ENCODE measurements at regions not wholly inside any gene's neighbourhood (a gene's known extent, or its start where the extent isn't known, plus 50 kb on each side); places are given as distances from the start of the nearest gene placed in this dataset.

DNA sequence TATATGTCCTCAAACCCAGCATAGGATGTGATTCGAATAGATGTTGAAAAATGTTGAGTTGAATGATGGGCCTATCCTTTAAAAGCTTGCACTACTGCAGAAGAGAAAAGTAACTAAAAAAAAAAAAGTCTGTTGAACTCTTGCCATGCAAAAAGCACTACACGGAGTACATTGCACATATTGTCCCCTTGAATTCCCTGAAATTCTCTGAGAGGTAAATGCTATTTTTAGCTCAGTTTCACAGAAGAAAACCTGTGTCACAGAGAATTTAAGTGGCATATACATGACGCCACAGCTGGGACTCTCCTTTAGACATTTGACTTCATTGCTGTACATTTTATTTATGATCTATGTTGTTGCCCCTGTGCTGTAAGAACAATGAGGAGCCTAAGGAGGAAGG lies 583.8 kb downstream of the SOX6 start:
- FAIRE-seq (no peak), DNase-seq (ENCODE audit: insufficient read length, low spot score) (no peak)
- TF ChIP-seq, protein P1, sequence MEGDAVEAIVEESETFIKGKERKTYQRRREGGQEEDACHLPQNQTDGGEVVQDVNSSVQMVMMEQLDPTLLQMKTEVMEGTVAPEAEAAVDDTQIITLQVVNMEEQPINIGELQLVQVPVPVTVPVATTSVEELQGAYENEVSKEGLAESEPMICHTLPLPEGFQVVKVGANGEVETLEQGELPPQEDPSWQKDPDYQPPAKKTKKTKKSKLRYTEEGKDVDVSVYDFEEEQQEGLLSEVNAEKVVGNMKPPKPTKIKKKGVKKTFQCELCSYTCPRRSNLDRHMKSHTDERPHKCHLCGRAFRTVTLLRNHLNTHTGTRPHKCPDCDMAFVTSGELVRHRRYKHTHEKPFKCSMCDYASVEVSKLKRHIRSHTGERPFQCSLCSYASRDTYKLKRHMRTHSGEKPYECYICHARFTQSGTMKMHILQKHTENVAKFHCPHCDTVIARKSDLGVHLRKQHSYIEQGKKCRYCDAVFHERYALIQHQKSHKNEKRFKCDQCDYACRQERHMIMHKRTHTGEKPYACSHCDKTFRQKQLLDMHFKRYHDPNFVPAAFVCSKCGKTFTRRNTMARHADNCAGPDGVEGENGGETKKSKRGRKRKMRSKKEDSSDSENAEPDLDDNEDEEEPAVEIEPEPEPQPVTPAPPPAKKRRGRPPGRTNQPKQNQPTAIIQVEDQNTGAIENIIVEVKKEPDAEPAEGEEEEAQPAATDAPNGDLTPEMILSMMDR (IDR thresholded peaks at IDR 0.05; ENCODE audit: insufficient read depth, missing control alignments): no peak

DNA sequence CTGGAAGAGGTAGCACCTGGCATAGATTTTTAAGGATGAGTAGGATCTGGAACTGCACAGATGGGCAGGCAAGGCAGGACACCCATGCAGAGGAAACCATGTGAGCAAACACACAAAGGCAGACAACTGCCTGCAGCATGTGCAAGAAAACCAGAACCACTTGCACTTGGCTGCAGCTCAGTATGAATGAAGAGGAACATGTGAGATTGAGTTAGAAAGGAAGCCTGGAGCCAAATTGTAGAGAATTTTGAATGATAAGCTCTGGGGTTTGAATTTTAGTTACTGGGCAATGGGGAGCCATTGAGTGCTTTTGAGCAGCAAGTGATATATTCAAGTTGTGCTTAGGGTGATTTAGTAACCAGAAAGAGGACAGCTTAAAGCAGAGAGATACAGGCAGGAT lies 583.4 kb downstream of the SOX6 start:
- TF ChIP-seq, protein P1 (IDR thresholded peaks at IDR 0.05; ENCODE audit: insufficient read depth, missing control alignments): no peak
- no peak for FAIRE-seq
- no peak for DNase-seq (ENCODE audit: insufficient read length, low spot score)

DNA sequence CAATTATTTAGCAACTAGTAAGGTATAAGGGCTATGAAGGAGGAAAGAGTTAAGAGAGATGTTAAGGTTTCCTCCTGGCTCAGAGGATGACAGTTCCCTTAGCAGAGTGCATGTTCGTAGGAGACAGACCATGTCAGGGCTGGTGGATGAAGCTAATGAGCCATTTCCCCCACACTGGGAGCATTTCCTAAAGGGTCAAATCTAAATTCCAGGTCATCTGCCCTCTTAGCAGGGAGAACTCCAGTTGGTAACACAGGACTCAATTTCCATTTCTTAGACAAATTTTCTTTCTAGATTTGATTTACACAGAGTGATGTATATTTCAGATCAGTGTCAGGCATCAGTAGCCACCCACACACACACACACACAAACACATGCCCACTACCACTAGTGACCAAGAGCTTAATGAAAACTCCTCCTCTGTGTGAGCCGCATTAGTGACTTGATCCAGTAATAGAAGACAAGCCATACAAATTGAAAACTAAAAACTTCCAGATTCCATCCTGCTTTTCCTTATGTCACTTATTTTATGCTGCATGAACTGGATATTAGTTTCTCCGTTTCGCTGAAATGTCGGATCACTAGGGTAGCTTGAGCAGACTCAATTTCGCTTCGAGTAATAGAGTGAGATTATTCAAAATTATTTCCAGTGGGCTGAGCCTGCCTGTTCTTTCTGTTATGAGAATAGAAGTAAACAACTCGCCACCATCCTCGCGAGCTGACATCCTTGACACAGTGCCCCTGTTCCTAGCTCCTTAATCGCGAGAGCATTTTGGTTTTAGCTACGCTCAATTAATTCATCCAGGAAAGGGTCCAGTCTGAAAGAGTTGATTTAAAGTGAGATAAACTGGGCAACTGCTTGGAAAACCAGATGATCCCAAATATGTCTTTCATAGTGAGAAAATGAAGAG lies 582.6 kb downstream of the SOX6 start:
- DNase-seq (ENCODE audit: insufficient read length, low spot score): no peak
- no peak for FAIRE-seq
- TF ChIP-seq, protein P1 (IDR thresholded peaks at IDR 0.05; ENCODE audit: insufficient read depth, missing control alignments): no peak

DNA sequence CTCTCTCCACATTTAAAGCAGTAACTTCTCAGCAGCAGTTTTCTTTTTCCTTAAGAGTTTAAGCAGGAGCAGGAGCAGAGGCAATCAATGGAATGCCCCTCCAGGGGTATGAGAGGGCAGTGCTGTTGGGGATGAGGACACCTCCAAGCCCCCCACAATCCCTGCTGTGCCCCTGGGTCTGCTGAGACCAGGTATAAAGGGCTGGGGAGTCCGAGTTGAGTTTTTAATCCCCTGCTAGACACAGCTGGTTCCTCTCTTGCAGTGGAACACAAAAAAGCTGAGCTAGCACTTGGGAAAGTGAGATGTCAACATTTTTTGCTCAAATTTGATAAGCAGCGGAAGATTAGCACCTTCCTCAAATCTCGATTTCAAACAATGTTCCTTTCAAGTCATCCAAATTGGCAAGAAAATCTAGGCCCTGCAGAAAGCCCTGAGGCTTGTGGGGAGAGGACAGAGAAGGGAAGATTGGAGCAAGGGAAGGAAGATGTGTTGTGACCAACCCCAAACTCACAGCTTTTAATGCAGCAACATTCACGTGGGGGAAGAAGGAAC lies 581.9 kb downstream of the SOX6 start:
- FAIRE-seq (no peak), DNase-seq (ENCODE audit: insufficient read length, low spot score) (no peak)
- TF ChIP-seq, protein P1 (IDR thresholded peaks at IDR 0.05; ENCODE audit: insufficient read depth, missing control alignments): no peak

DNA sequence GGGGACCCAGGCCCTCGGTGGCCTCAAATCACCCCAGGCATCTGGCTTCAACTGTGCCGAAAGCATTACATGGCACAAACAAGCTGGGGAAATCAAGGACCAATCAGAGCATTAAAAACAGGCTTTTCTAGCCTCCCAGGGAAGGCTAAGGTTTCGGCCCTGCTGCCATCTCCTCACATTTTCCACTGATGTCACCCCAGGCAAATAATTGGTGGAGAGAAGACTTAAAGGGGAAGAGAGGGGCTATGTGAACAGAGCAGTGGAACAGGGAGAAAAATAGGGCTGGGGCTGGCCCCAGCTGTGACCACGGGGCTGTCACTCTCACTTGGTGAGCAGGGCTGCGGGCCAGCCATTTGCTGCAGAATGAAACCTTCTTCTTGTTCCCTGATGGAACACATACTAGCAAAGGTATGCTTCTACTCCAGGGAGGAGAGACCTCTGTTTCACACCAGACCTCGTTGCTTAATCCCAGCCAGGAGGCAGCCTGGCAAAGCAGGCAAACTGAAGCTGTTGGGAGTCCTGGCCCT lies 581.3 kb downstream of the SOX6 start:
- TF ChIP-seq, protein P1 (IDR thresholded peaks at IDR 0.05; ENCODE audit: insufficient read depth, missing control alignments): no peak
- FAIRE-seq (no peak), DNase-seq (ENCODE audit: insufficient read length, low spot score) (no peak)

DNA sequence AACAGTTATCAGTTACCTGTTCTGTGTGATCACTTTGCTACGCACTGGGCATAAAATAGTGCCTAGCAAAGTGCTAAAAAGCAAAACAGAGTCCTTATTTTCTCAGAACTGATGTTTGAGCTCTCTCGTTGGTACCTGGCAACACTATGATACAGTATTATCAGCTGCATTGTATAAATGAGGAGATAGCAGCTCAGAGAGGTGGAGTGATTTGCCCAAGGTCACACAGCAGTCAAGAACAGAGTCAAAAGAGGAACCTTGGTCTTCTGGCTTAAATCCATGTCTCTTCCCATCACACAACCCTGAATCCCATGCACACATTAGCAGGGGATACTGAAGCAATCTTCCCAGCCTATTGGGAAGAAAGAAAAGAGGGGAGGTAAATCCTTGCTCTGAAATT lies 580.5 kb downstream of the SOX6 start:
- FAIRE-seq: no peak
- TF ChIP-seq, protein P1 (IDR thresholded peaks at IDR 0.05; ENCODE audit: insufficient read depth, missing control alignments): no peak
- no peak for DNase-seq (ENCODE audit: insufficient read length, low spot score)

DNA sequence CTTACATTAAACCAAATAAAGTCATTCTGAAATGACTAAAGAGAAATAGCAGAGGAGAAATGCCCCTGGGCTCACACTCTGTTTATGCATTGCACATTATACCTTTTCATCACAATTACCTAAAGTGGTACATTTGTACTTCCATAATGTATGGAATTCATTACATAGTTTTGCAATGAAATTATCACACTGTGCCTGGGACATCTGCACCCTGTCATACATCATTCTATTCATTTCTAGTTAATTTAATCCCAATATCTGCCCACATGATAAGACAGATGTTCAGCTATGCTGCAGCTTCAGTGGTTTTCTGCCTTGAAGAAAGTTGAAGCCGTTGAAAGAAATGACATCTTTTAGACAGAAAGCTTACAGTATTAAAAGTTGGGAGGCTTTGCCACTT lies 580.0 kb downstream of the SOX6 start:
- TF ChIP-seq, protein P1 (IDR thresholded peaks at IDR 0.05; ENCODE audit: insufficient read depth, missing control alignments): no peak
- FAIRE-seq (no peak), DNase-seq (ENCODE audit: insufficient read length, low spot score) (no peak)
